Small intestine (tissue), 7 donors: ENCODE measurements at regions not wholly inside any gene's neighbourhood (a gene's known extent, or its start where the extent isn't known, plus 50 kb on each side); places are given as distances from the start of the nearest gene placed in this dataset.
"Not testable (repeated sequence)": the region's sequence is repeated elsewhere in the genome, so short reads cannot be mapped to it uniquely, and the experiment has no call there.

Source experiments
- DNase-seq, 2 donors: peaks; one replicate each; pipeline versions ENCODE4 v3.0.0 to v3.0.0-alpha.2; 2013
- FAIRE-seq: peaks from 2 replicates; lab custom pipeline; 2012; peaks lifted over from hg19 to GRCh38; lab: Jason Lieb, UNC
- H3K27ac ChIP-seq, 3 donors: one replicate each; pipeline ENCODE4 v1.5.1; 2013; ENCODE audit warnings: low read length in 2 of 3, mild to moderate bottlenecking in 2 of 3, control low read depth in 1 of 3, inconsistent platforms in 1 of 3, low read depth in 1 of 3, moderate library complexity in 1 of 3
- H3K27me3 ChIP-seq, 3 donors: one replicate each; pipeline ENCODE4 v1.6.1; 2013; ENCODE audit warnings: low read length in 3 of 3, inconsistent platforms in 1 of 3; ENCODE audit not compliant: control insufficient read depth in 3 of 3, insufficient read depth in 3 of 3
- H3K36me3 ChIP-seq, 3 donors: one replicate each; pipeline ENCODE4 v1.6.1; 2013; ENCODE audit warnings: low read length in 3 of 3, inconsistent platforms in 1 of 3, low read depth in 1 of 3, mild to moderate bottlenecking in 1 of 3, moderate library complexity in 1 of 3; ENCODE audit not compliant: control insufficient read depth in 3 of 3, insufficient read depth in 2 of 3
- H3K4me1 ChIP-seq, 3 donors: one replicate each; pipeline ENCODE4 v1.6.1; 2013; ENCODE audit warnings: low read length in 2 of 3, inconsistent platforms in 1 of 3, low read depth in 1 of 3, mild to moderate bottlenecking in 1 of 3, moderate library complexity in 1 of 3; ENCODE audit not compliant: control insufficient read depth in 3 of 3, insufficient read depth in 2 of 3
- H3K4me3 ChIP-seq, 3 donors: one replicate each; pipeline ENCODE4 v1.5.1; 2013; ENCODE audit warnings: low read length in 3 of 3, control low read depth in 1 of 3, inconsistent platforms in 1 of 3, low read depth in 1 of 3, mild to moderate bottlenecking in 1 of 3, moderate library complexity in 1 of 3
- H3K9me3 ChIP-seq, 2 donors: one replicate each; pipeline ENCODE4 v1.6.1; 2013; ENCODE audit warnings: low read depth in 1 of 2, low read length in 1 of 2; ENCODE audit not compliant: control insufficient read depth in 2 of 2, insufficient read depth in 1 of 2
- WGBS, 3 donors: extraction: QIAGEN DNeasy Blood & Tissue Kit; methylation state at CpG; one replicate each; pipeline ENCODE4 v1.1.7; 2013; 5-methylcytosine and 5-hydroxymethylcytosine counted together
- donor health status: healthy with polysubstance abuse.
- donor health status: control.
- donor health status: control.
- donor health status: Bipolar disorder and iron deficiency.
- donor health status: healthy.

GRCh38 chr4:97073194-97073593 is 1070.1 kb downstream of the STPG2 start:
- WGBS, 3 donors: 63 to 72% (median 67%) methylated on average over 3 of the region's 3 CpGs

GRCh38 chr4:97074531-97074930 is 1068.7 kb downstream of the STPG2 start:
- FAIRE-seq: no peak
- 87 to 97% (median 88%) methylated on average over 2 of the region's 2 CpGs for WGBS, 3 donors

More at GRCh38 chr4:97073194-97073593, 1070.1 kb downstream of the STPG2 start:
- Histone ChIP-seq H3K27me3 (no peaks in the 10 kb centered on the region), H3K4me3 (no peak overlapping the region), H3K27ac (no peak overlapping the region), H3K4me1 (no peaks in the 10 kb centered on the region), H3K9me3 (no peaks in the 10 kb centered on the region), H3K36me3 (no peaks in the 10 kb centered on the region)
- no peak for FAIRE-seq
- DNase-seq: no peak

GRCh38 chr4:97081951-97082350 is 1061.3 kb downstream of the STPG2 start:
- no peak for FAIRE-seq
- Histone ChIP-seq H3K36me3 (no peaks in the 10 kb centered on the region), H3K27me3 (no peaks in the 10 kb centered on the region), H3K4me3 (no peak overlapping the region), H3K4me1 (no peaks in the 10 kb centered on the region), H3K9me3 (no peaks in the 10 kb centered on the region), H3K27ac (no peak overlapping the region)
- no peak for DNase-seq

More at GRCh38 chr4:97074531-97074930, 1068.7 kb downstream of the STPG2 start:
- Histone ChIP-seq H3K27me3 (no peaks in the 10 kb centered on the region), H3K27ac (no peak overlapping the region), H3K9me3 (no peaks in the 10 kb centered on the region), H3K4me1 (no peaks in the 10 kb centered on the region), H3K4me3 (no peak overlapping the region), H3K36me3 (no peaks in the 10 kb centered on the region)
- DNase-seq: no peak

DNA sequence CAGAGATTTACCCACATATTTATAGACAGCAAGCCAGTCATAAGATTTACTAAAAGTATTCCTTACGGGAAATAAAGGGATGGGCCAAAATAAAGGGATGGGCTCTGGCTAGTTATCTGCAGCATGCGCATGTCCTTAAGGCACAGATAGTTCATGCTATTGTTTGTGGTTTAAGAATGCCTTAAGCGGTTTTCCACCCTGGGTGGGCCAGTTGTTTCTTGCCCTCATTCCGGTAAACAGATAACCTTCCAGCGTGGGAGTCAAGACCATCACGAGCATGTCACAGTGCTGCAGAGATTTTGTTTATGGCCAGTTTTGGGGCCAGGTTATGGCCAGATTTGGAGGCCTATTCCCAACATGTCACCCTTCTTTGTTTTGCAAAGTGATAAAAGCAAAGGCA is 1046.2 kb downstream of the STPG2 start:
- not testable (repeated sequence) for H3K27me3 ChIP-seq, H3K9me3 ChIP-seq, H3K36me3 ChIP-seq, DNase-seq, FAIRE-seq, H3K4me1 ChIP-seq, H3K4me3 ChIP-seq, H3K27ac ChIP-seq
- 73 to 85% (median 76%) methylated on average over 6 of the region's 6 CpGs for WGBS, 3 donors

DNA sequence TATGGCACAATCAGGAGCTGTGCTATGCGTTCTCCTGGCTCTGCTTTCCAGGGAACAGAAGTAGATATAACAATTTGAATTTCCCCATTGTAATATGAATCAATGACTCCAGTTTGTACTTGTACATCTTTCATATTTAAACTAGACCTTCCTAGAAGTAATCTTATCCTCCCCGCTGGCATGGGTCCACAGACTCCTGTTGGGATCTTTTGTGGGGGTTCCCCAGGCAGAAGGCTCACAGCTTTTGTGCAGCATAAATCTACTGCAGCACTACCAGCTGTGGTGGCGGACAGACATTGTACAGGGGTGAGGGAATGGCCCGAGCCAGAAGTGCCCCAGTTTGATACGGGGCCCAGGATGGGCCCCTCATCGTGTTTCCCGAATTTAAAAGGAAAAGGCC is 1042.1 kb downstream of the STPG2 start:
- H3K27me3 ChIP-seq, H3K4me1 ChIP-seq, H3K9me3 ChIP-seq, H3K36me3 ChIP-seq, DNase-seq, H3K4me3 ChIP-seq, FAIRE-seq, H3K27ac ChIP-seq: not testable (repeated sequence)
- WGBS, 3 donors: 76 to 87% (median 85%) methylated on average over 7 of the region's 7 CpGs

GRCh38 chr4:97103252-97103651 is 1040.0 kb downstream of the STPG2 start:
- Histone ChIP-seq H3K4me3 (no peak overlapping the region), H3K36me3 (no peaks in the 10 kb centered on the region), H3K4me1 (no peaks in the 10 kb centered on the region), H3K9me3 (no peaks in the 10 kb centered on the region), H3K27me3 (no peaks in the 10 kb centered on the region), H3K27ac (no peak overlapping the region)
- no peak for FAIRE-seq
- WGBS, 3 donors: 61 to 76% (median 64%) methylated on average over 2 of the region's 2 CpGs
- no peak for DNase-seq

- Histone ChIP-seq H3K4me1 (no peaks in the 10 kb centered on the region), H3K4me3 (no peak overlapping the region), H3K27ac (no peak overlapping the region), H3K36me3 (no peaks in the 10 kb centered on the region), H3K9me3 (no peaks in the 10 kb centered on the region), H3K27me3 (no peaks in the 10 kb centered on the region)
- 69 to 74% (median 73%) methylated on average over 2 of the region's 2 CpGs for WGBS, 3 donors
- DNase-seq (no peak), FAIRE-seq (no peak)
Measured at GRCh38 chr4:97104006-97104405, 1039.3 kb downstream of the STPG2 start.

GRCh38 chr4:97104666-97105065 is 1038.6 kb downstream of the STPG2 start:
- DNase-seq (no peak), FAIRE-seq (no peak)
- H3K4me1 ChIP-seq: no peaks in the 10 kb centered on the region
- no peak overlapping the region for H3K27ac ChIP-seq
- H3K4me3 ChIP-seq: no peak overlapping the region
- no peaks in the 10 kb centered on the region for H3K9me3 ChIP-seq
- 73 to 82% (median 79%) methylated on average over 3 of the region's 3 CpGs for WGBS, 3 donors
- H3K27me3 ChIP-seq: no peaks in the 10 kb centered on the region
- no peaks in the 10 kb centered on the region for H3K36me3 ChIP-seq

- H3K36me3 ChIP-seq: no peaks in the 10 kb centered on the region
- no peaks in the 10 kb centered on the region for H3K27me3 ChIP-seq
- WGBS, 3 donors: 55 to 74% (median 74%) methylated on average over 3 of the region's 3 CpGs
- no peak overlapping the region for H3K27ac ChIP-seq
- DNase-seq (no peak), FAIRE-seq (no peak)
- H3K4me1 ChIP-seq: no peaks in the 10 kb centered on the region
- H3K4me3 ChIP-seq: no peak overlapping the region
- H3K9me3 ChIP-seq: no peaks in the 10 kb centered on the region
Measured at GRCh38 chr4:97105347-97106099, 1037.8 kb downstream of the STPG2 start.
